GM12891 (cell line): ENCODE measurements at regions not wholly inside any gene's neighbourhood (a gene's known extent, or its start where the extent isn't known, plus 50 kb on each side); places are given as distances from the start of the nearest gene placed in this dataset.

Experiments
- POLR2A ChIP-seq: IDR thresholded peaks from 2 replicates; pipeline ENCODE4 v1.6.1; 2011; ENCODE audit warnings: low read depth, low read length, control low read depth
- POLR2AphosphoS5 ChIP-seq: IDR thresholded peaks from 2 replicates; pipeline ENCODE4 v1.6.1; 2011; ENCODE audit warnings: low read depth, low read length, control low read depth
- TAF1 ChIP-seq: IDR thresholded peaks from 2 replicates; pipeline ENCODE4 v1.6.1; 2011; ENCODE audit warnings: low read depth, low read length, control low read depth

DNA sequence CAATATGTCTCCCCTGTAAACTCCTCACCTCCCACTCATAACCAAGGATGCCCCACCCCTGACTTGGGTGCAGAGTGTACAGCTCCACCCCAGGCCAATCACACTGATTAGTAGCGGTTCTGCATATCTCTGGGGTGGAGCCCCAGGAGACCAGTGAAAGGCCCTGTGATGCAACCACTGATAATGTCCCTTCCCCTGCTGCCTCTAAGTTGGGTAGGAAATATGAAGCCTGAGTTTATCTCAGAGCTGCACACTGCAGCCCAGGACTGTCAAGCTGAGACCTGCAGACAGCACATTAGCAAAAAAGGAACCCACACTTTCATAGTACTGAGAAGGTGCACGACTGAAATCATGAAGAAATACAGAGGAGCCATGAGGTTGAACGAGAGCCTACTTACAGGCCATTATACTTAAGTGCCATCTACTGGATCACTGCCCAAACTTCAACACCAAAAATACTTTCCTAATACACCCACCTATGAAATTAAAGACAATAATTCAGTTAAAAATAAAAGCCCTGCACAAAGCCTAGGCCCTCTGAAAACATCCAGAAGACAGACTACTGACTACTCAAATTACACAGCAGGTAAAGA, 455.4 kb upstream of the LRRTM4 start:
- TF ChIP-seq POLR2AphosphoS5 (no peak), POLR2A (no peak), TAF1 (no peak)
